Activated T-helper 2 cell treated with anti-CD3 and anti-CD28 coated beads, Interferon-gamma antibody, Interleukin-2, Interleukin-4, amounts not matched to agents 10 μg/mL and 5 μg/mL and 100 μg/mL, durations not matched to agents 14 hours and 24 hours and 36 hours (primary cell): ENCODE measurements at regions not wholly inside any gene's neighbourhood (a gene's known extent, or its start where the extent isn't known, plus 50 kb on each side); places are given as distances from the start of the nearest gene placed in this dataset.
"Not testable (repeated sequence)": the region's sequence is repeated elsewhere in the genome, so short reads cannot be mapped to it uniquely, and the experiment has no call there.

Experiments used
- DNase-seq: peaks from one replicate; pipeline ENCODE4 v3.0.0; 2021; ENCODE audit warnings: low spot score
- H3K27ac Mint-ChIP-seq: one replicate; pipeline ENCODE4 v1.8.0; 2021; ENCODE audit warnings: mixed read lengths
- H3K27me3 Mint-ChIP-seq: one replicate; pipeline ENCODE4 v1.8.0; 2021; ENCODE audit warnings: low read depth, mixed read lengths
- H3K36me3 Mint-ChIP-seq: one replicate; pipeline ENCODE4 v1.8.0; 2021; ENCODE audit warnings: low read depth, mixed read lengths
- H3K4me1 Mint-ChIP-seq: one replicate; pipeline ENCODE4 v1.8.0; 2021; ENCODE audit warnings: low read depth, mixed read lengths
- H3K4me3 Mint-ChIP-seq: one replicate; pipeline ENCODE4 v1.8.0; 2021; ENCODE audit warnings: low read depth, mild to moderate bottlenecking, moderate library complexity, mixed read lengths
- H3K9me3 Mint-ChIP-seq: one replicate; pipeline ENCODE4 v1.8.0; 2021; ENCODE audit warnings: mixed read lengths
- intact Hi-C: fragments of 100-400 bp; cut with micrococcal nuclease; formaldehyde crosslinking; loops from one replicate; pipeline ENCODE4 v1.15.1; 2023

DNA sequence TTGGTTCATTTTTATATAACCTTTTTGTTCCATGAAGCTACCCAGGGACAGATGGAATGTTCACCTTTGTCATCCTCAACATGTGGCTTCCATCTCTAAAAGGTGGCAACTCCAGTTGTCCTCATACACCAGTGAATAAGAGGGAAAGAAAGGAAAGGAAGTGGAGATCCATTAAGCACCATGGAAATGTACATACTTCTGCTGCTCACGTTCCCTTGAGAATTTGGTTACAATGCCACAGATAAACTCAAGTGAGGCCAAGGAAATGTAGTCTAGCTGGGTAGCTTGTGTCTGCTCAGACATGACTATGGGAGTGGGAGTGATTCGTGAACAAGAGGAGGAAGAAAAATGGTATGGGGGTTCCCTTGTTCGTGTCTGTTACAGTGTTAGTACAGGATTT, 237.1 kb upstream of the FAM3C start:
- Mint-ChIP-seq H3K9me3 (no peaks in the 10 kb centered on the region), H3K27me3 (no peaks in the 10 kb centered on the region), H3K4me3 (no peak overlapping the region), H3K4me1 (no peaks in the 10 kb centered on the region), H3K27ac (no peak overlapping the region), H3K36me3 (no peaks in the 10 kb centered on the region)
- DNase-seq: no peak
- intact Hi-C loops: no loop called here

DNA sequence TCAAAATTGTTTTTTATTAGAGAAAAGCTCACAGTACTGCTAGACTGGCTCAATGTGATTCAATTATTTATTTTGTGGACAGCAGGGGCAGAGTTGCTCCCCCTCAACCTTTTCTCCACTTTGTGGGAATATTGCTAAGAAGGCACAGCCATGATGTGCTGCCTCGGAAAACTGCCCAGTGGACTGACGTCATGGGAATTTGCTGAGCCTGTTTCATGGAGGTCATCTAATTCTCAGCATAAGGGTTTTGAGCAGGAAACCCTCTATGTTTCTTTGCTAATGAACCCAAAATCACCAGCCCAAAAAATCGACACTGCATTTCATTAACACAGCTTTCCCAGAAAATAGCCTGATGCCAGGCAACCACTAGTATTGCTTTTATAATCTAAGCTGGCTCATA, 228.8 kb upstream of the FAM3C start:
- no peaks in the 10 kb centered on the region for H3K36me3 Mint-ChIP-seq
- intact Hi-C loops: no loop called here
- no peaks in the 10 kb centered on the region for H3K9me3 Mint-ChIP-seq
- H3K4me3 Mint-ChIP-seq: no peak overlapping the region
- H3K4me1 Mint-ChIP-seq: no peaks in the 10 kb centered on the region
- H3K27me3 Mint-ChIP-seq: no peaks in the 10 kb centered on the region
- no peak for DNase-seq
- no peak overlapping the region for H3K27ac Mint-ChIP-seq

DNA sequence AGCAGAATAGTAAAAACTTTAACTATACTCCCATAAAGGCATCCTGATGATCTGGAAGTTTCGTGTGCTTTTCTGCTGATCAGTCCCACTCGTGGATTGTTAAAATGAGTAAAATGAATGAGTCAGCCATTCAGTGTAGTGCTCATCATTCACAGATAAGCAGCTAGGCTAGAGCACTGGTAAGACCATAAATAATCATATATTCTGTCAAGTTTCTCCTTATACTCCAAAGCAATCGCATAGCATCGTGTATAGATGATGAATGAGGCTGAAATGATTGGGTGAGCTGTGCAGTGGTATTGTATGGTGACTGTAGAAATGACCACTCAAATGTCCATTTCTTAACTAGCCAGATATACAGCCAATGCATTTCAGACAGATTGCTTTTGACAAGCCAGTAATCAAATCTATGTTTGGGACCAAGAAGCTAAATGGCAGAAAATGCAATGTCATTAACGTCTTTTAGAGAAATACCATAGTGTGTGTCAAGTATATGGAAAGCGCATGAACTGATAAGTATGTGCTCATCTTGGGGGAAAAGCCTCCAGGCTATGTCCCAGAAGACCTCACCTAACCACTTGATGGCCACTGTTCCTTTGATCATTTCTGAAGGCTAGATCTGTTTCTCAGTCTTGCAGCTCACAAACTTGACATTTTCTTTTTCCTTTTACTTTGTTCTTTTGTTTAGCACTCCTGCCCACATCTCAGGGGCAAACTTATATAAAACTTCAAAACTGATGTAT, 227.2 kb upstream of the FAM3C start:
- H3K27ac Mint-ChIP-seq: no peak overlapping the region
- H3K9me3 Mint-ChIP-seq: no peaks in the 10 kb centered on the region
- intact Hi-C loops: no loop called here
- no peaks in the 10 kb centered on the region for H3K4me1 Mint-ChIP-seq
- H3K36me3 Mint-ChIP-seq: no peaks in the 10 kb centered on the region
- H3K4me3 Mint-ChIP-seq: no peak overlapping the region
- no peaks in the 10 kb centered on the region for H3K27me3 Mint-ChIP-seq
- DNase-seq: no peak

DNA sequence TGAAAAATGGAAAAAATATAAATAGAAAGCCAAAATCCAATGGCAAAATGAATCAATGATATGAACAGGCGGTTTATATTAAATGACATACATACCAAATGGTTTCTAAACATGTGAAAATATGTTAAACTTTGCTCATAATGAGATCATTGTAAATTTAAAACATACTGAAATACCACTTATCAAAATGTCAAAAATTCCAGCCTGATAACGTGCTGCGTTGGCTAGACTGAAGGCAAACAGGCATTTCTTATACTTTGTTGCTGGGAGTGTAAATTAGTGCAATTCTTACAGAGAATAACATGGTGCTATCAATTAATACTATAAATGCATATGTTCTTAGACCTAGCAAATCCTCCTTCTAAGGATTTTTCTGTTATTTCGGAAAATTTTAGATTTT, 225.8 kb upstream of the FAM3C start:
- no peaks in the 10 kb centered on the region for H3K27me3 Mint-ChIP-seq
- H3K4me1 Mint-ChIP-seq: no peaks in the 10 kb centered on the region
- H3K4me3 Mint-ChIP-seq: no peak overlapping the region
- H3K36me3 Mint-ChIP-seq: no peaks in the 10 kb centered on the region
- no peaks in the 10 kb centered on the region for H3K9me3 Mint-ChIP-seq
- no peak for DNase-seq
- no peak overlapping the region for H3K27ac Mint-ChIP-seq
- intact Hi-C loops: no loop called here

DNA sequence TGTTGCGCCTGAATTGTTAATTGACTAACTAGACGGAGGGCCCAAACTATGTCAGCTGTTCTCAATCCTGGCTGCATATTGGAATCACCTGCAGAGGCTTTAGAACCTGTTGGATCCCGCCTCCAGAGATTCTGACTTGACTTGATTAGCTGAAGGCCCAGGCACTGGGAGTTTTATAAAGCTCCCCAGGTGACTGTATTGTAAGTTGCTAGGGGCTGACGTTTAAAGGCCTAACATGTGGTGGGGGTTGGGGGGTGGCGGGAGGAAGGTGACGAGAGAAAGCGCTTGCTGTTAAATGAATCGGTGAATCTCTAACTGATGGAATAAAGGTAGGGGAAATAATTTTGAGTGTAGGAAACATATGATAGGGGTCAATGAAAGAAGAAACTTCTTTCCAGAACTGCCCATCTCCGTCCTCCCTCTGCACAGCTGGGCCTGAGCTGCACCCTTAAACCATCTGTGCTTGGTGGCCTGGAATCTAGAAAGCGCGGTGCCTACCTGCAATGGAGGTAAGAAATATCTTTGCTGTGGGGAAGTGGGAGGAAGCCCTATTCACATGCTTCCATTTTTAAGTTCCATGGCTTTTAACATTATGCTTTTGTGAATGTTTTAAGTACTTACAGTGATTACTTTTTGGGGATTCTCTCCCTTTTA, 225.0 kb upstream of the FAM3C start:
- no peaks in the 10 kb centered on the region for H3K27me3 Mint-ChIP-seq
- DNase-seq: no peak
- no peak overlapping the region for H3K27ac Mint-ChIP-seq
- H3K36me3 Mint-ChIP-seq: no peaks in the 10 kb centered on the region
- no peak overlapping the region for H3K4me3 Mint-ChIP-seq
- intact Hi-C loops: no loop called here
- no peaks in the 10 kb centered on the region for H3K4me1 Mint-ChIP-seq
- no peaks in the 10 kb centered on the region for H3K9me3 Mint-ChIP-seq

DNA sequence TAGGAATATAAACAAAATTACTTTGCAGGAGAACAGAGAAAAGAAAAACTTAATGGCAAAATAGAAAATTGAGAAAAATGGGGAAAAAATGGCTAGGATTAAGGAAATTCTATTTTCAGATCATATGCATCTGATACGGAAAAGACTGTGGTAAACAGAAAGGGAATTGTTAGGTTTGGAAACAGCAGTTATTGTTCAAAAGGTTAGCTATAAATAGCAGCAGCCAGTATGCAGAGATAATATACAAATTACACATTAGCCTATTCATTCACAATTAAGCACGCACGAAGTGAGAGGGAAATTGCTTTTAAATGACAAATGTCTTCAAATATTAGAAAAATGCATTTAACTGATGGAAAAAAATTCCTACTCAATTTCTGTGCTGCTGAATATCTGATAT, 224.1 kb upstream of the FAM3C start:
- Mint-ChIP-seq H3K27ac (no peak overlapping the region), H3K4me1 (no peaks in the 10 kb centered on the region), H3K27me3 (no peaks in the 10 kb centered on the region), H3K36me3 (no peaks in the 10 kb centered on the region), H3K9me3 (no peaks in the 10 kb centered on the region), H3K4me3 (no peak overlapping the region)
- DNase-seq: no peak
- intact Hi-C loops: no loop called here

DNA sequence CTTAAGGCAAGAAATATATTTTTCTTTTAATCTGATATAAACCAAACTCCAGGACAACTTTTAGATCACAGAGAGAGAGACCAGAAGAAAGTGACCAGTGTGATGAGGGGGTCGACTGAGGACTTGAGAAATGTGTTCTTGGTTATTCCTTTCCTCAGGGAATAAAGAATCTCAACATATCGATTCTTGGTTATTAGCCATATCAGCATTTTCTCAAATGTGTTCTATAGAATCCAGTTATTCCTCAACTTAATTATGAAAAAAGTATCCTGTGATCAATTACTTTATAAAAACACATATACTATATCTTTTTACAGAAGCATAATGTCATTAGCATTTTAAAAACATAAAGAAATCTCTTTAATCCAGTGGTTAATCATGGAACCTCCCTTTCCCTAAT, 222.1 kb upstream of the FAM3C start:
- Mint-ChIP-seq H3K27me3 (no peaks in the 10 kb centered on the region), H3K27ac (no peak overlapping the region), H3K4me1 (no peaks in the 10 kb centered on the region), H3K9me3 (no peaks in the 10 kb centered on the region), H3K36me3 (no peaks in the 10 kb centered on the region), H3K4me3 (no peak overlapping the region)
- DNase-seq: no peak
- intact Hi-C loops: no loop called here

DNA sequence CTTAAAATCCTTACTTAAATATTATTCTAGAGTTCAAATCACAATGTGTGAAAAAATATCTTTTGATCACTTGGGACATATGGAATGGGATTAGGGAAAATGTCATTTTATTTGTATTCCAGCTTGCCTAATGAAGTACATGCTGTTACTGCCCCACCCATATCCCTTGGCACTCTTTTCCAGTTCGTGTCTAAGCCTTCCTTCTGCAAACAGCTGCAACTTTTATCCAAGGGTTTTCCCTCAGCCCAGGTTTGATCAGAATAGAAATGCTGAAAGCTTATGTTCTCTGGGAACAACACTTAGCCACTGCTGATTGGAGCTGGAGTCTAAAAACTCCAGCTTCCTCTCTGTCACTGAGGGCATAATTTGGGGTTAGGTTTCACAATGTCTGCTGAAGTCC, 214.1 kb upstream of the FAM3C start:
- no peaks in the 10 kb centered on the region for H3K36me3 Mint-ChIP-seq
- no peak for DNase-seq
- no peaks in the 10 kb centered on the region for H3K4me1 Mint-ChIP-seq
- intact Hi-C loops: no loop called here
- H3K27me3 Mint-ChIP-seq: no peaks in the 10 kb centered on the region
- H3K9me3 Mint-ChIP-seq: no peaks in the 10 kb centered on the region
- H3K4me3 Mint-ChIP-seq: no peak overlapping the region
- H3K27ac Mint-ChIP-seq: no peak overlapping the region

DNA sequence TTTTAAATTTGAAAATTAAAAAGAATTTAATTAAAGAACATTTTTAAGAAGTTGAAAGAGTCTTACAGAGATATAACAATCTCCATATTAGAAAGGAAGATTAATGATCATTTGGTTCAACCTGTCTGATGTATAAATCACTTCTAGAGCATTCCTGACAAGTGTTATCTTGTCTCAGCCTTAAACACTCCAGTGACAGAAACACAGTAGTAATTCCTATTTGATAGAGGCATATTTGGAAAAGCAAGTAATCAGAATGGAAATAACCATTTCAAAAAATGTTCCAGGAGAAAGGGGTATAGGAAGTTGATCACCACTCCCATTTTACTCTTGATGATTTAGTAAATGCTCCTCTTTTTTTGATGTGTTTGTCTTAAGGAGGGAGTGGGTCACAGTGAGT, 213.1 kb upstream of the FAM3C start:
- no peaks in the 10 kb centered on the region for H3K27me3 Mint-ChIP-seq
- intact Hi-C loops: no loop called here
- no peaks in the 10 kb centered on the region for H3K9me3 Mint-ChIP-seq
- no peak overlapping the region for H3K27ac Mint-ChIP-seq
- no peaks in the 10 kb centered on the region for H3K36me3 Mint-ChIP-seq
- H3K4me1 Mint-ChIP-seq: no peaks in the 10 kb centered on the region
- H3K4me3 Mint-ChIP-seq: no peak overlapping the region
- no peak for DNase-seq

DNA sequence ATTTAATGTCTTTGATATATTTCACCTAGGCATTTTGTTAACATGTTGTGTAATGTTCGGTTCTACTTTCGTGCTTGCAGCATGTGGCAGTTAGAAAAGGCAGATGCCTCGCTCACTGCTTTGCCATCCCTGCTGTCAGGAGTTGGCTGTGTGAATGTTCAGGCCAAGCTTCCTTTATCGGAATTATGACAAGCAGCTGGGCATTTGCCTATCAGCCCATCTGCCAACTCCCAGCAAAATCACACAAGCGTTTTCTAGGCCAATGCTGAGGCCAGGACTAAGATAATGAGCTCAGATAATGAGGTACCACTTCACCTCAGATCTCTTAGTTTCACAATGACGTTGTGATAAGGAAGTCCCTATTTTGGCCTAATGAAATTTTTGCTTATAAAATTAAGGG, 212.7 kb upstream of the FAM3C start:
- intact Hi-C loops: no loop called here
- Mint-ChIP-seq H3K9me3 (no peaks in the 10 kb centered on the region), H3K36me3 (no peaks in the 10 kb centered on the region), H3K27ac (no peak overlapping the region), H3K4me1 (no peaks in the 10 kb centered on the region), H3K4me3 (no peak overlapping the region), H3K27me3 (no peaks in the 10 kb centered on the region)
- DNase-seq: no peak

DNA sequence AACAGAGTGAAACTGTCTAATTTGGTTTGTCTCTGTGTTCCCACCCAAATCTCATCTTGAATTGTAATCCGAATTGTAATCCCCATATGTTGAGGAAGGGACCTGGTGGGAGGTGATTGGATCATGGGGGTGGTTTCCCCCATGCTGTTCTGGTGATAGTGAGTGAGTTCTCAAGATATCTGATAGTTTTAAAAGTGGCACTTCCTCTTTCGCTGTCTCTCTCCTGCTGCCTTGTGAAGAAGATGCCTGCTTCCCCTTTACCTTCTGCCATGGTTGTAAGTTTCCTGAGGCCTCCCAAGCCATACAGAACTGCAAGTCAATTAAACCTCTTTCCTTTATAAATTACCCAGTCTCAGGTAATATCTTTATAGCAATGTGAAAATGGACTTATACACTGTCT, 212.1 kb upstream of the FAM3C start:
- H3K36me3 Mint-ChIP-seq, H3K4me1 Mint-ChIP-seq, intact Hi-C loops, H3K27me3 Mint-ChIP-seq, H3K4me3 Mint-ChIP-seq, H3K9me3 Mint-ChIP-seq, DNase-seq, H3K27ac Mint-ChIP-seq: not testable (repeated sequence)

DNA sequence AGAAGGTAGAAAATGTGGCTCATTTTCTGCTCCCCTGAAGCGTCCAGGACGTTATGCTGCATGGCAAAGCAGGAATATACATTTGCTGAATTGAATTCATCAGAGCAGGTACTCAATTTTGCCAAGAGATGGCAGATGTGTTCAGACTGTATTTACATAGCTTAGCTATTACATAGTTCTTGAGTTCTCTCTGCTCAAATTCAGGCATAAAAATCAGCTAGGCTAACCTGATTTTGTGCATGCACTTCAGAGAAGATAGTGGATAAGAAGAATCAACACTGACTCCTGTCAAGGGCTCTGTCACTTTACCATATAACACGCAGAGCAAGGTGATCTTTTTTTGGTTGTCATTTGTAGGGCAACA, 209.2 kb upstream of the FAM3C start:
- DNase-seq: no peak
- Mint-ChIP-seq H3K36me3 (no peaks in the 10 kb centered on the region), H3K9me3 (no peaks in the 10 kb centered on the region), H3K4me1 (no peaks in the 10 kb centered on the region), H3K27me3 (no peaks in the 10 kb centered on the region), H3K4me3 (no peak overlapping the region), H3K27ac (no peak overlapping the region)
- intact Hi-C loops: no loop called here

DNA sequence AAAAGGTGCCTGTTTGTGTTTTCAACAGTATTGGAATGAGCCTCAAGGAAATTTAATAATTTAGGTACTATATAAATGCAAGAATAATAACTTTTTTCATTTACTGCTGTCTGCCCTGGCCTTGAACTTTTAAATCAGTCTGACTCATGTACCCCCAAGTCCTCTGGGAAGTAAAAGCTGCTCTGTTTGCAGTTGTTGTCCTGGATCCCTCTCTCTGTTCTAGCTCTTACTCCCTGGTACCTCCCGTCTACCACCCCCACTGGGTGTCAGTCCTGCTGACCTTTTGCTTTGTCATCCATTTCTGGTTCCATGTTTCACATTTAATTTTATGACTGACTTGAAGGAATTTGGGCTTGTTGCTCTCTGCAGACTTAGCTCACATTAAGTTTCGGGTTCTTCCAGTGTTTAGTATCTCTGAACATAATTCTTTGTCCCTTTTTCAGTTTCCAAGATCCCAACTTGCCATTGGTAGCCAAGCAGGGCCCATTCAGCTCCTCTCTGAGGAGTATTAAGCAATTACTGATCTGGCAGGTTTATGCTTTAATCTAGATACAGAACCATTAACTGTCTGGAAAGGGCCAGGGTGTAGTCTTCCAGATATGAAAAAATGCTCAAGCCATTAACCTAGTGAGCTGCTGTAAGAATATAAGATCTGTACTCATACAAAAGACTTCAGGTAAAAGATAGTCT, 208.7 kb upstream of the FAM3C start:
- Mint-ChIP-seq H3K4me3 (no peak overlapping the region), H3K27me3 (no peaks in the 10 kb centered on the region)
- intact Hi-C loops: no loop called here

More for the DNA sequence above, 208.7 kb upstream of the FAM3C start:
- Mint-ChIP-seq H3K9me3 (no peaks in the 10 kb centered on the region), H3K36me3 (no peaks in the 10 kb centered on the region), H3K27ac (no peak overlapping the region), H3K4me1 (no peaks in the 10 kb centered on the region)
- no peak for DNase-seq
